Stimulated activated CD4-positive, alpha-beta T cell treated with anti-CD3 and anti-CD28 coated beads, Interleukin-15, amount 100 ng/mL, for 24 hours (primary cell): ENCODE measurements at regions not wholly inside any gene's neighbourhood (a gene's known extent, or its start where the extent isn't known, plus 50 kb on each side); places are given as distances from the start of the nearest gene placed in this dataset.

Experiments used
- DNase-seq: peaks from one replicate; pipeline ENCODE4 v3.0.0-alpha.2; 2020

DNA sequence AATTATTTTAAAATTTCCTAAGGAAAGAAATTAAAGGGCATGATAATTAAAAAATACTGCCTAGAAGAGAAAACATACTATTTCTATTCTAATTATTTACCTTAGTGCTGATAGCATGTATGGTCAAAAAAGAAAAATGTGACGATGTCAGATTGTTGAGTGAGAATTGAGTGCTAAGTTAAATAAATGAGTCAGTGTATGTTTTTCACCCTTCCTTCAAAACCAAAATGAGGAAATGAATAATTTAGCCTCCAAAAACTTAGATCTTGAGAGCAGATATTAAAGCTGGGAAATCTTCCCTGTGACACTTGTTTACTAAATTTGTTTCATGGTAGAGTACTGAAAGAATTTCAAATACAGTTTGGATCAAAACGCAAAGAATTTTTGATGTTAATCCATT is 58.6 kb upstream of the NYAP2 start:
- no peak for DNase-seq

DNA sequence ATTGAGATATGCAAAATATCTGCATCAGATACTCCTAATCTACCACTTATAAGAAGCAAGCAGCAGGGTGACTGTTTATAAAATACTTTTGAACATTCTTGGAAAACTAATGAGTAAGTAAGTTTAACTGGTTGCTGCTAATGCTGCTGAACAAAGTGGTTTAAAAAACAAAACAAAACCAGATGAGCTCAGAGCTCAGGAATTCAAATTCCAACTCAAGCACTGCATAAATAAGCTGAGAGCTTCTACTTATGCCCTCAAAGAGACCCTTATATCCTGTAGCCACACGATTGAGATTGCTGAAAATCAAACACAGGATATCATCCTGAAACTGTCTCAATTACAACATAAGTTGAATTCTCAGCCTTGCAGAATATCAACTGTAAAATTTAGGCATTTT is 62.3 kb upstream of the NYAP2 start:
- DNase-seq: no peak

DNA sequence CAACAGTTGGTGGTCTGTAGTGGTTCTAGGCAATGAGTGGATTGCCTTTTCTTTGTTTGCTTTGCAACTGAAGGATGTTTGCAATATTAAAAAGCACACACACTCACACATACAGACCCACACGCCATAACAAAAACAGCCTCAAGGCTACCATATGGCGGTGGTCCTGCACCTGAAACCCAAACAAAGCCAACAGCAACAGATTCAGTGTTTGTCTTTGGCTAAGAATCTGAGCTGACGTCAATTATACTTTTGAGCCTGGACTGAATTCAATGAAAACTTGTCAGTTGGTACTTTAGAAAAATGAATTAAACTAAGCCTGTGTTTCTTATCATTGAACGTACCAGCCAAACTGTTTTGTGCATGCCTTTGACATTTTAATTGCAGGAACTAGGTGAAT is 65.0 kb upstream of the NYAP2 start:
- DNase-seq: no peak

DNA sequence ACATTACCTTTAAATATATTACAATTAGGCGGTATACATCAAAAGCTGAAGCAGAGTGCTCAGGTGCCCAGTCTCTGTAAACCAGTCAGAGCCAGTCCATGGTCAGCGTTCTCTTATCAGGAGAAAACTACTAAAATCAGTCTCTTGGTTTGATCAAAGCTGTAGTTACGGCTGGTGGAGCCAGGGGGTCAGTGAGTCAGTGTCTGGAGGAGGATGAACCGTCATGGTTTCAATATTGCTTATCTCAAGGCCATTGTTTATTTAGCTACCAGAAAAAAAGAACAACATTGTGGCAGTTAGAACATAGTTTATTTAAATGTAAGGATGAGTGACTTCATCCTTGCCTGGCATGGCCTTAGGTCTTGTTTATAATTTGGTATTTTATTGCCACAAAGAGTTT is 71.3 kb upstream of the NYAP2 start:
- DNase-seq: no peak

DNA sequence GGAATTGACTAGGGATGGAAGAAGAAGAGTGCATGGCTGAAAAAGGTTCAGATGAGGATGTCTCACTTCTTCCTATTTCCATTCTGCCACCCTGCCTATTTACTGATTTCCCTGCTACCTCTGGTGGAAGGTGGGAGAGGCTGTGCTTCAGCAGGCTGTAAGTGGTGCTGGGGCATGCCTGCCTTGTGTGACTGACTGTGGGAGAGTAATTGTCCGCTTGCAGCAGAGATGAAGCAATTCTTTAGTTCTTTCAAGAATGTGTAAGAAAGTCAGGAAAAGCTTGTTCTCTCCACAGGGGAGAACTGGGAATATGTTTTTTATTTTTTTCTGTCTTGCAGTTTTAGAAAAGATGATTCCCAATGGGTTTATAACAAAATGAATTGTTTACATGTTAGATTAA is 72.5 kb upstream of the NYAP2 start:
- DNase-seq: no peak

DNA sequence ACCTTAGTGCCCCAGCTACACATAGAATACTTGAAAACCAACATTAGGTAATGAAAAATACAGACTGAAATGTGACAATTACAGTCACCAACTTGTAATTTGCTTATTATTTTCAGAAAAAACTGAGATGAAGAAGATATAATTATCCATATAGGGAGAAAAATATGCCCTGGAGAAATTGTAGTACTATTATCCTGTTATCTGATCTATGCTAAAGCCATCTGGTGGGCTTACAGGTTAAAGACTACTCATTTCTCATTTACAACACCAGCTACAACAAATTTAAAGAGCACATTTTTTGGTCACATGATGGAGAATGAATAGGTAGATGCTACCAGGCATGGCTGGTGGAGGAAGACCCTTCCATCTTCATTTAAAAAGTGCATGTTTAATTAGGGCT is 79.6 kb upstream of the NYAP2 start:
- no peak for DNase-seq

DNA sequence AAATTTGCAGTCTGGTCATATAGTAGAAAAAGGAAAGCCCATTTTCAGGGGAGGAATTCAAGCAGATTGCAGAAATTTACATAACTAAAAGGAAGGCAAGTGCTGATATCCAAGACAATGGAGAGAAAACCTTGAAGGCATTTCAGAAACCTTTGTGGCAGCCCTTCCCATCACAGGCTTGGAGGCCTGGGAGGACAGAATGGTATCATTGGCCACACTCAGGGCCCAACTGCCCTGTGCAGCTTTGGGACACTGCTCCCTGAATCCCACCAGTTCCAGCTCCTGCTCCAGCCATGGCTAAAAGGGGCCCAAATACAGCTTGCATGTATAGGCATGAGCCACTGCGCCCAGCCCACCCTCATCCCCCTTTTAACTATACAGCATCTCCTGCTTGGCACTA is 81.1 kb upstream of the NYAP2 start:
- no peak for DNase-seq

DNA sequence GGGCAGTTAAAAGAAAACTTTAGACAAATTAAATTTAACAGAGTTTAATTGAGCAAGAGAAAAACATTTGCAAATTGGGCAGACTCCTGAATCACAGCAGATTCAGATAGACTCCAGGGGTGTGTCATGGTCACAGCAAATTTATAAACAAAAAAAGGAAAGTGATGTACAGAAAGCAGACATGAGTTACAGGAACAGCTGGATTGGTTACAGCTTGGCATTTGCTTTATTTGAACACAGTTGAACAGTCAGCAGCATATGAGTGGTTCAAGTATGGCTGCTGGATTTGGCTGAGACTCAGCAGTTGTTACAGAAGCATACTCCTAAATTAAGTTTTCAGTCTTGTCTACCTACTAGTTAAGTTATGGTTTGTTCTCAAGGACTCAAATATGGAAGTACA is 82.3 kb upstream of the NYAP2 start:
- DNase-seq: no peak

DNA sequence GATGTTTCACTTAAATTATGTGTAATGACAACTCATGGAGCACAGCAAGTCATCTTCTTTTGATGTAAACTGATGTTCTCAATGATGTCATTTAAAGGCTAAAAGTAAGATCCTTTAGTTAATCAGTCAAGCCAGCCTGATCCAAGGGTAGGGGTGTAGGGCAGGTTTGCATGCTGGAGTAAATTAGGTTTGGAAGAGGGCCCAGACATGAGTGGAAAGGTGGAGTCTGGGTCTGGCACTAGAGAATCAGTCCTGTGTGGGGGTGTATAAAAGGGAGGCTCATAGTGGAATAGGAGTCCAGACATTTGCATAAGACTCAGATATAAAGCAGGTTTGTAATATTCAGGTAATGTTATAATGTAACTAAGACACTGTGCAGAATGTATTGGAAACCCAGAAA is 88.8 kb upstream of the NYAP2 start:
- DNase-seq: no peak

DNA sequence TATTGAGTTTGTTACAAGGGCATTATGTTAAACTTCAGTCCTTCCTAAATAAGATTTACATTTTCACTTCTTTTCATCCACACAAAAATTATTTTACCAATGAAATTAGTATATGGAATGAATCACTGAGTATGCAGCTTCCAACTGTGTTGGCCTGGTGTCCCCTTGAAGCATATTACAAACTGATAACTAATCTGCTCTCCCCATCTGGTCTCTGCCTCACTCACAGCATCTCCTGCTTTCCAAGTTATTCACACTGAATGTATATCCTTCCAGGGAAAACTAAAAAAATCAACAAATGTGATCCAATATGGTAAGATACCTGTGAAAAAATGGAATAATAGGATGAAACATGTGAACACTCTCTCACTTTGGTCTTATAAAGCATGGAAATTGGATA is 90.0 kb upstream of the NYAP2 start:
- DNase-seq: no peak

DNA sequence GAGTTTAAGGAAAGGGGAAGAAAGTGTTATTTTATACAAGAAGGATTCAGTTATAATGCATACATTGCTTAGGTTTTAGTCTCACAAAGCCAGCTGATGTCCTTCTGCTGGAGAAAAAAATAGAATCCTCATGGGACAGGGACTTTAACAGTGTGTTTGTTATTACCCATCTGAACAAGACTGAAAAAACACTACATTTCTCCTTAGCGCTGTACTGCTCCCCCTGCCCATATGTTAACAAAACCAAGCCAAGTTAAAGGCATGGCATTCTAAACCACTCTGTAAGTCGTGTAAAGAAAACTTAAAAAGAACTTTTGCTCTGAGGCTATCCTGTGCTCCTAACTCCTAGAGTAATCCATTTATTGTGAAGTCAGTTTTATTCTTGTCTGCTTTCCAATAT is 102.6 kb upstream of the NYAP2 start:
- no peak for DNase-seq

DNA sequence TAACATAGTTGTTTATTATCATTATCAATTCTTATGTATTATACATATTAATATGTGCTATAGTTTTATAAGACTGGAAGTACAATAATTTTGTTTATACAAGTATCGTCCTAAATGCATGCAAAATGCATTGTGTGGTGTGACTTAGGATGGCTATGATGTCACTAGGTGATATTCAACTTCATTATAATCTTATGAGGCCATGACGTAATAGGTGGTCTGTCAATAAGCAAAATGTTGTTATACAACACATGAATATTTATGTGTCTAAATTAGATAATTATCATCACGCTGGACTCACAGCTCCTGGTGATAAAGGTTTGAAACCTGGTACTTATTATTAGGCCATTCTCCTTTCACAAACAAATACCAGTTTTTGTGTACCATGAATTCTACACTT is 104.4 kb upstream of the NYAP2 start:
- DNase-seq: no peak

DNA sequence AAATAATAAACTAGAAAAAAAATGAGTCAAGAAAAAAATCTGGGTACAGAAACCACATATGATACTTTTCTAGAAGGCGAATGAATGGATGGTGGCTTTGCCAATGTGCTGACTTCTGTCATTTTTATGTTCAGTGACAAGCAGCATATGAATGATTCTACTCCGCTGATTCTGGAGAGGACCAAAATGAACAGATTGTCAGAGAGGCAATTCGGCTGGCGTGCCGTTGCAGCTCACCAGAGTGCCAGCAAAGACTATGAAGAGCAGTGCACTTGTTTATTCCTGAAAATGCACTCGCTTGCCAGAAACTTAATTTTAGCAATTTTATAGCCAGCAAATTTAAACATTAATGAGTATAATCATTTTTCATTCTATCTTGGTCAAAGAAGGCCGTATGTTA is 105.9 kb upstream of the NYAP2 start:
- no peak for DNase-seq

DNA sequence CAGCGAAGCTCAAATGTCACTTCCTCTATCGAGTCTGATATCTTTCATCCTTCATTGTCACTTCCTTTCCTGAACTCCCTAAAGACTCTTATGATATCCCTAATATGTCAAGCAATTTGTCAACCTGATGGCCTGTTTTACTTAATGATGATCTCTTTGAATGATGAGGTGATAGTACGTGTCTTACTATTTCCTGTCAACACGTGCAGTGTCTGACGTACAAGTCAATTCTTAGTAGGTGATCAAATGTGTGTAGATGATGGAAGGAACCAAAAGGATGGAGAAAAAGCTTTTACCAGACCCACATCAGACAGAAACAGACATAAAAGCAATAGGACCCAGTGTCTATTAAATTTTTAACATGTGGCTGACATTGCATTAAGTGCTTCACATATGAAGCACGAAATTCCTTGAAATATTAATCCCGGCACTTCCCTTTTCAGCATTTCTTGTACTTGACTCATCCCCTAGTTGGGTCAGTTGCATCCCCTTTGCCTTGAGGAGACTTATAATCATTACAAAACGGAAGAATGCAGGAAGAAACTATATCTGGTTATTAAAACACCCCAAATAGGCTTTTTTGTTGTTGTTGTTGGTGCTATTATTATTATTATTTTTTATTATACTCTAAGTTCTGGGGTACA is 108.6 kb upstream of the NYAP2 start:
- no peak for DNase-seq

DNA sequence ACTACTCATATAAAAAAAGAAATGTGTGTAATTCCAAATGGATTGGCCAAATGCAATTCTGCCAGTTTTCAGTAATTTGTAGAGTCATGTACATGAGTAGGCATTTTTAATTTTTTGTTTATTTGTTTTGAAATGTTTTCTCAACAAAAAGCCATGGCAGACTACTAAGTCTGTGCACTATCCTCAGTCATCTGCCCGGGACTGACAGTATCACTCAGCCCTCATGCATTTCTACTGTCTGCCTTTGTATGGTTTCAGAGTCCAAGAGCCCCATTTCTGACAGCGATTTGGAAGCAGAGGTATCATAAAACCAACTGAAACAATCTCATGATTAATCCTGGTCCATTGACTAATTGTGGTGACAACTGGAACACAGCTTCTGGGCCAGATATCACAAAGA is 109.9 kb upstream of the NYAP2 start:
- no peak for DNase-seq

DNA sequence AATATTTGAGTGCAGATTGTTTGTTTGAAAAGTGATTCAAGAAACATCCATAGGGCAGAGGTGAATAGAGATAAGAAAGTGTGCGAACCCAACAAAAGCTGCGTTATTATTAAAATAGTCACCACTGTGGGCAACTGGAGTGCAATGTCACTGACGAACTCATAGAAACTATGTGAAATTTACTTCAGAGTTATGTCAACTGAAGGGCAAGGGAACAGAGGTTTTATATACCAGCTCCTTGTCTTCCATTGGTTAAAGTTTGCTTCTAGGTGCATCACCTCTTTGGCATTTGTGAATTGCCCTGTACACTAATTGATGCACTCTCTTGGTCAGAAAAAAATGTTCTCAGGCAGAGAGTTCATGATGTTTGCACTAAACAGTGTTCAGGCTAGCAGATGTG is 110.5 kb upstream of the NYAP2 start:
- DNase-seq: no peak

DNA sequence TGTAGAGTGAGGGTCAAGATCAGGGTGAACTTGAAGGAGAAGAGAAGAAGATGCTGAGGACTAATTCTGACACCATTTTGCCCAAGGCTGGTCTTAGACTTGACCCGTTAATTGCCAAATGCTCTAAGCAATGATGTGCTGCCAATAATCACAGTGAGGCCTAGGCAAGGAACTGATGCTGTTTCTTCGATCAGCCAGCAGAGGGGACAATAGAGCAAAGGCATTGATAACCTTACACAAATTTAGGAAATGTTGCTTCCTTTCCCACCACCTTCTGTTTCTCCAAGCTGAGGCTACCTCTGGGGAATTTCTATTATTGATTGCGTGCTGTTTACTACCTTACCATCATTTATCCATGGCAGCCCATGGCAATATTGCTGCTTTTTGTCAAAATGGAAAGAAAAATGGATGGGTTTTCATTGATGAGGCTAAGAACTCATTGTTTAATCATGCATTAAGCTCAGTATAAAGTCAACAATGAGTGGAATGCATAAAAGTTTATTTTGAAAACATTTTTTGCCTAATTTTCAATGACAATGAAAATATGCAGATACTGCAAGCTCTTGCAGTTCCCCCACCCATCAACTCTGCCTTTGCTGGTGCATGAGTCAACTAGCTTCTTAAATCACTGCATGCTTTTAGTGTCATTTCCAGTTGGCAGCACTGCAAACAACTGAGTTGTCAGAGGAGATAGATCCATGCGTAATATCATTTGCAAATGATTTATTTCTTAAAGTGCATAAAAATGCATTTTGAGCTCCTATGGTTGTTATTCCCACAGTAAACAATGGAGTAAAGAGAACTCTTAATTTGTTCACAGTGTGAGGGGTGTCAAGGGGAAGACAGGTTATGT is 116.4 kb upstream of the NYAP2 start:
- DNase-seq: peak; percentile 10

DNA sequence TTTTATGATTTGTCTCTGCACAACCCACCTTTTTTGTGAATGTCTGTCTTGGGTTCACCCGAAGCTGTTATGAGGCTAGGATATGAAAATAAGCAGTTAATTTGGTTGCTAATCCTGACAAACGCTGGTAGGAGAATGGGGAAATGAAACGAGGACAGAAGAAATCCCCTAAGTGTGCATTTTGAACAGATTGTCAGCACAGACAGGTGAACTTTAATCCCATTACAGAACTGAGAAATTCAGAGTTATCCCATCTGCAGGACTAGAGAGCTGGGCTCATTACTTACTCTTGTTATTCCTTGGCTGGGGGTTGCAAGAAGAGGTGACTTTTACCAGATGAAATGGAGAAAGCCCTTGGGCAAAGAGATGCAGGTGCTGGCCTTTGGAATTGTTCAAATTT is 123.3 kb upstream of the NYAP2 start:
- DNase-seq: no peak

DNA sequence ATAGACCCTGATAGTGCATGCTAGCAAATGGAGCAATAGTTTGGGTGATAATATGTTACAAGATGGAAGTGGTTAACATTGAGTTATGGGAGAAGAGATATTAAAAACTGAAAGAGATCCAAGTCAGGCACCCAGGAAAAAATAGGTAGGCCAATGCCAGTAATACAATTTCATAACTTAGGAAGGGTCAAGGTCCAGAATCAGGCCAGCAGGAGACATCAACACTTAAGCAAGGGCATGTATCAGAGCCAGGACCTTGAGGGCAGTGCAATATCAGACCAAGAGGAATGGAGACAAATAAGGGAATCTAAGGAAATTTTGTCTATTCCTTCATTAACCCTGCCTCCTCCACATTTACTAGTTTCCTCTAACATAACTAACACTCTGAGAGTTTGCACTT is 124.1 kb upstream of the NYAP2 start:
- DNase-seq: no peak

DNA sequence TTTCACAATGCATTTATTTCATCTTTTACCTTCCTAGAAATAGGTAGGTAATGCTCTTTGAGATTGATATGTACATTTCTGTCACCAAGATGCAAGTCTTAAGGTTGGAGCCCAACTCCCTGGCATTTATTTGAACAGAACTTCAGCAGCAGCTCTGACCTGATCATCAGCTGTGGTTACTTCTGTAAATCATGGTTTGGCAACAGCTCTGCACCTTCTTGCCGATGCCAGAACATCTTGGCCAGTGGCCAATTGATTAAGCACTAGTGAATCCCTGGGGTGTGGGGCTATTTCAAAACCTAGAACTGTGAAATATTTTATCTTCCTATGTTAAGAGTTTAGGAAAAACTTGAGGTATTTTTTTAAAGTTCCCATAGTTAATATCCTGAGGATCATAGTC is 124.8 kb upstream of the NYAP2 start:
- no peak for DNase-seq

DNA sequence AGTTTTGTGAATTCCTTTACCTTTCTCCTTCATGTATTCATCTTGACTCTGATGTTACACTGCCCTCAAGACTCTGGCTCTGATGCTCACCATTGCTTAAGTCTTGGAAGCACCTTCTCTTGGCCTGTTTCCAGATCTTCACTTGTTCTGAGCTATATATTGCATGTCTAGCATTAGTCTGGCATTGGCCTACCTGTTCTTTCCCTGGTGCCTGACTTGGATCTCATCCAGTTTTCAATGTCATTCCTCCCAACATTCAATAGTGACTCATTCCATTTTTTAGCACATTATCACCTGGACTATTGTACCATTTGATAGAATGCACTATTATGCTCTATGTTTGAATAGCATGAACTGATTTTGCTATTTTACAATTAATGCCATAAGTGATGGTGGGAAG is 127.3 kb upstream of the NYAP2 start:
- DNase-seq: no peak

DNA sequence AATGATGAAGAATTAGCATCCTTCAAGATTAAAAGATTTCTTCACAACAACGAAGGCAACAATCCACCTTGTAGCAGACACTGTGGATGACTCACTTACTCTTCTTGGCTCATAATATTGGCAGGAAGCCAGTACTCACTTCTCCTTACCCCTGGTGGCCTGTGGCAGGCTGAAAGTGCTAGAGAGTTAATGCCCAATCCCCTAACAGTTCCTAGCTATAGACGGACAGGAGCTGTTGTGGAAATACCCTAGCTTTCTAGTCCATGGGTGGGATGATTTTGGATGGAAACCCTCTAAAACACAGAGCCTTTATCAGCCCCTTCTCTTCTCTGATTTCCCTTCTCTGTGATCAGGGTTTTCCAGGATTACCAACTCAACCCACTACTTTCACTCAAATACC is 128.6 kb upstream of the NYAP2 start:
- no peak for DNase-seq

DNA sequence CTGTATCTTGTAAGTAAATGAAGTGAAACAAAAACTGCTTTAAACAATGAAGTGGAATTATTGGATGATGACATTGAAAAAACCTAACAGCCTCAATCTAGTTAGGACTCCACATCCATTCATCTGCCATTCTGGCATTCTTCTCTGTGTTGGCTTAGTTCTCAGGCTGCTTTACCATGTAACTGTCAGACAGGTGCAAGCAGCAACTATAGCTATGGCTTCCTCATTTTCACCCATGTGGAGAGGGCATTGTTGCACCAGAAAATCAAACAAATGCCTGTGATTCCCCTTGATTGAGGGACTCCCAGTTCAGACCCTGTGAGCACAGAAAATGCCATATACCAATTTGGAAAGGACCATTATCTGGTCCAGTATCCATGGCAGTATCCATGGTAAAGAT is 129.5 kb upstream of the NYAP2 start:
- no peak for DNase-seq

DNA sequence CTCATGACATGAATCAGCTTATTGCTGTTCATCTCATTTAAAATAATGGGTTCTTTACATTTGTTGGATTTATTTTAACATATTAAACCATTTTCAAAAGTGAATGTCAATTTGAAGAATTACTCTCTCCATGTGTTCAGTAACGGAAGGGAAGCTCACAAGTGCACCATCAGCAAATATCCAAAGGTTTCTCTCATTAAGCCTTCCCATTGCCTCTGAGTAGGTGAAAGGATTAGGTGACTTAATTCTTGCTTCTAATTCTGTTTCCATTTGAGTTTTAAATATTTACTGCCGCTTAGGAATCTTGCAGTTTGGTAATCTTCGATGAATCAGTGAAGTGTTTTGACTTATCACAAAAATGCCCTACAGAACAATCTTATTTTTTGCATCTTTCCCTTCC is 145.1 kb upstream of the NYAP2 start:
- DNase-seq: no peak

DNA sequence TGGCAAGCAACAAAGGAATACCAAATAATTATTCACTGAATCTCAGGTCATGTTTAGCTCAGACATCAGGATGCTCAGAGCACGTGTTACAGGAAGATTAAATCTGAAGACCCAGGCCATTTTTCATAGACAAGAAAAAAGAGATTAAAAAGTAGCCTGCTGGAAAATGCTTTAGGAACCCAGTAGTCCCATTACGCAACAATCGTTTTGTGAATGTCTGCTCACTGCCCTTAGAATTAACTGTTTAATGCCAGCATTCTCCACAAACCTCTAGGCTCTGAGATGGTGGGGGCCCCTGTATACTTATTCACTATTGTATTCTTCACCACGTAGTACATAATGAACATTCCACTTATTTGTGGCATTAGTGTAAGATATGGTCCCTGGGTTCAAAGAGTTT is 154.6 kb upstream of the NYAP2 start:
- DNase-seq: no peak
